DOHH2 (cell line): ENCODE measurements at regions not wholly inside any gene's neighbourhood (a gene's known extent, or its start where the extent isn't known, plus 50 kb on each side); places are given as distances from the start of the nearest gene placed in this dataset.

Experiments
- H3F3A ChIP-seq: fragments of 200-600 bp; sonication (generic), shearing (Covaris generic); 2 replicates; pipeline ENCODE4 v1.6.0; 2016; ENCODE audit warnings: antibody characterized with exemption, mild to moderate bottlenecking; ENCODE audit not compliant: control insufficient read depth, insufficient read depth
- H3K27ac ChIP-seq: fragments of 200-600 bp; sonication (generic); 2 replicates; pipeline ENCODE4 v1.5.1; 2014; ENCODE audit warnings: low read depth, mild to moderate bottlenecking, low read length, moderate library complexity
- H3K27me3 ChIP-seq: fragments of 200-600 bp; sonication (generic); 2 replicates; pipeline ENCODE4 v1.6.1; 2014; ENCODE audit warnings: mild to moderate bottlenecking, low read length, mixed read lengths; ENCODE audit not compliant: control insufficient read depth
- H3K36me3 ChIP-seq: fragments of 200-600 bp; sonication (generic); 2 replicates; pipeline ENCODE4 v1.6.1; 2014; ENCODE audit warnings: mild to moderate bottlenecking, low read length, moderate library complexity, mixed read lengths; ENCODE audit not compliant: control insufficient read depth
- H3K4me1 ChIP-seq: fragments of 200-600 bp; sonication (generic); 2 replicates; pipeline ENCODE4 v1.6.1; 2014; ENCODE audit warnings: mild to moderate bottlenecking, low read length, mixed read lengths; ENCODE audit not compliant: control insufficient read depth
- H3K4me2 ChIP-seq: fragments of 200-600 bp; sonication (generic); 2 replicates; pipeline ENCODE4 v1.6.0; 2014; ENCODE audit warnings: mild to moderate bottlenecking, low read length, moderate library complexity
- H3K4me3 ChIP-seq: fragments of 200-600 bp; sonication (generic); 2 replicates; pipeline ENCODE4 v1.5.1; 2014; ENCODE audit warnings: mild to moderate bottlenecking, low read length, mixed read lengths
- H3K79me2 ChIP-seq: fragments of 200-600 bp; sonication (generic); 2 replicates; pipeline ENCODE4 v1.6.1; 2014; ENCODE audit warnings: mild to moderate bottlenecking, low read length, mixed read lengths; ENCODE audit not compliant: control insufficient read depth
- H3K9me2 ChIP-seq: fragments of 200-600 bp; sonication (generic); replicated peaks from 2 replicates; pipeline ENCODE4 v1.6.1; 2014; ENCODE audit warnings: mild to moderate bottlenecking, low read length, mixed read lengths; ENCODE audit not compliant: control insufficient read depth
- H3K9me3 ChIP-seq: fragments of 200-600 bp; sonication (generic); 2 replicates; pipeline ENCODE4 v1.6.1; 2014; ENCODE audit warnings: antibody characterized with exemption, low read length, mixed read lengths; ENCODE audit not compliant: control insufficient read depth, insufficient read depth
- H4K20me1 ChIP-seq: fragments of 200-600 bp; sonication (generic); 2 replicates; pipeline ENCODE4 v1.6.0; 2014; ENCODE audit warnings: low read depth, mild to moderate bottlenecking, antibody characterized with exemption, low read length, moderate library complexity; ENCODE audit not compliant: control insufficient read depth, insufficient read depth
- CTCF ChIP-seq: fragments of 200-600 bp; sonication (generic); IDR thresholded peaks from one replicate; pipeline ENCODE4 v1.5.1; 2014; ENCODE audit warnings: antibody characterized with exemption, mild to moderate bottlenecking, low read depth, low read length; ENCODE audit not compliant: poor library complexity, severe bottlenecking
- EZH2phosphoT487 ChIP-seq: fragments of 200-600 bp; sonication (generic); IDR thresholded peaks from 2 replicates; pipeline ENCODE4 v1.6.1; 2017; ENCODE audit warnings: borderline replicate concordance, mild to moderate bottlenecking, antibody characterized with exemption, low read length, moderate library complexity, mixed read lengths

- TF ChIP-seq CTCF (no peak), EZH2phosphoT487 (no peak)
- no peaks in the 10 kb centered on the region for H3K27me3 ChIP-seq
- no peak overlapping the region for H3K4me2 ChIP-seq
These were observed 1135.9 kb upstream of the WWC1 start for GRCh38 chr5:167155387-167156005.

GRCh38 chr5:167156446-167156845 is 1135.0 kb upstream of the WWC1 start:
- H3K4me3 ChIP-seq, result no peak overlapping the region
- no peak overlapping the region for H3K27ac ChIP-seq
- H3K9me2 ChIP-seq, result no peaks in the 10 kb centered on the region
- H3K4me1 ChIP-seq, result no peaks in the 10 kb centered on the region
- H3K27me3 ChIP-seq, result no peaks in the 10 kb centered on the region
- H3F3A ChIP-seq, result no peaks in the 10 kb centered on the region
- TF ChIP-seq EZH2phosphoT487 (no peak), CTCF (no peak)
- no peaks in the 10 kb centered on the region for H4K20me1 ChIP-seq
- no peaks in the 10 kb centered on the region for H3K36me3 ChIP-seq
- H3K9me3 ChIP-seq, result no peaks in the 10 kb centered on the region
- no peak overlapping the region for H3K4me2 ChIP-seq
- no peaks in the 10 kb centered on the region for H3K79me2 ChIP-seq

More at GRCh38 chr5:167155387-167156005, 1135.9 kb upstream of the WWC1 start:
- no peaks in the 10 kb centered on the region for H4K20me1 ChIP-seq
- no peak overlapping the region for H3K4me3 ChIP-seq
- H3K9me3 ChIP-seq, result no peaks in the 10 kb centered on the region
- no peaks in the 10 kb centered on the region for H3K4me1 ChIP-seq
- H3K79me2 ChIP-seq, result no peaks in the 10 kb centered on the region
- H3K27ac ChIP-seq, result no peak overlapping the region
- H3K36me3 ChIP-seq, result no peaks in the 10 kb centered on the region
- no peaks in the 10 kb centered on the region for H3F3A ChIP-seq
- no peaks in the 10 kb centered on the region for H3K9me2 ChIP-seq

DNA sequence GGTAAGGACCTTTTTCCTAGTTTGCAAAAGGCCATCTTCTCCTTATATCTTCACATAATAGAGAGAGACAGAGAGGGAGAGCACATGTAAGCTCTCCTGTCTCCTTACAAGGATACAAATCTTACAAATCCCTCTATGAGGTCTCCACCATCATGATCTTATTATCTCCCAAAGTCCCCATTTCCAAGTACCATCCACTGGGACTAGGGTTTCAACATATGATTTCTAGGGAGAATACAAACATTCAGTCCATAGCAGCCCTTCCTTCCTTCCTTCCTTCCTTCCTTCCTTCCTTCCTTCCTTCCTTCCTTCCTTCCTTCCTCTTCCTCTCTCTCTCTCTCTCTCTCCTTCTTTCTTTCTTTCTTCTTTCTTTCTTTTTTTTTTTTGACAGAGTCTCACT is 1132.9 kb upstream of the WWC1 start:
- Histone ChIP-seq H3K27me3 (no peaks in the 10 kb centered on the region), H4K20me1 (no peaks in the 10 kb centered on the region), H3K27ac (no peak overlapping the region), H3K79me2 (no peaks in the 10 kb centered on the region), H3K4me2 (no peak overlapping the region), H3K4me3 (no peak overlapping the region), H3F3A (no peaks in the 10 kb centered on the region), H3K9me2 (no peaks in the 10 kb centered on the region), H3K36me3 (no peaks in the 10 kb centered on the region), H3K9me3 (no peaks in the 10 kb centered on the region), H3K4me1 (no peaks in the 10 kb centered on the region)
- TF ChIP-seq EZH2phosphoT487 (no peak), CTCF (no peak)
